GM10266 (cell line): ENCODE measurements at regions not wholly inside any gene's neighbourhood (a gene's known extent, or its start where the extent isn't known, plus 50 kb on each side); places are given as distances from the start of the nearest gene placed in this dataset.

ENCODE experiments used
- DNase-seq: peaks from one replicate; pipeline ENCODE4 v3.0.0; 2012; ENCODE audit errors: extremely low spot score
- CTCF ChIP-seq: IDR thresholded peaks from 2 replicates; pipeline ENCODE4 v1.5.1; 2012; ENCODE audit warnings: mild to moderate bottlenecking, low read depth; ENCODE audit not compliant: control insufficient read depth, insufficient read depth; ENCODE audit errors: missing control alignments

- TF ChIP-seq CTCF: no peak
- no peak for DNase-seq
Measured at GRCh38 chr12:20126601-20127000, 241.7 kb upstream of the PDE3A start.

- no peak for DNase-seq
- no peak for TF ChIP-seq CTCF
Measured at GRCh38 chr12:20127413-20127812, 240.9 kb upstream of the PDE3A start.

- DNase-seq: no peak
- no peak for TF ChIP-seq CTCF
Measured at GRCh38 chr12:20128928-20129327, 239.4 kb upstream of the PDE3A start.

GRCh38 chr12:20132818-20133217 lies 235.5 kb upstream of the PDE3A start:
- DNase-seq: no peak
- no peak for TF ChIP-seq CTCF

GRCh38 chr12:20134652-20135051 lies 233.7 kb upstream of the PDE3A start:
- no peak for DNase-seq
- TF ChIP-seq CTCF: no peak

- no peak for DNase-seq
- TF ChIP-seq CTCF: no peak
Measured at GRCh38 chr12:20140751-20141150, 227.6 kb upstream of the PDE3A start.

GRCh38 chr12:20142316-20142715 lies 226.0 kb upstream of the PDE3A start:
- no peak for TF ChIP-seq CTCF
- no peak for DNase-seq
